ENCODE measurements at regions not wholly inside any gene's neighbourhood (a gene's known extent, or its start where the extent isn't known, plus 50 kb on each side); places are given as distances from the start of the nearest gene placed in this dataset.

DNA sequence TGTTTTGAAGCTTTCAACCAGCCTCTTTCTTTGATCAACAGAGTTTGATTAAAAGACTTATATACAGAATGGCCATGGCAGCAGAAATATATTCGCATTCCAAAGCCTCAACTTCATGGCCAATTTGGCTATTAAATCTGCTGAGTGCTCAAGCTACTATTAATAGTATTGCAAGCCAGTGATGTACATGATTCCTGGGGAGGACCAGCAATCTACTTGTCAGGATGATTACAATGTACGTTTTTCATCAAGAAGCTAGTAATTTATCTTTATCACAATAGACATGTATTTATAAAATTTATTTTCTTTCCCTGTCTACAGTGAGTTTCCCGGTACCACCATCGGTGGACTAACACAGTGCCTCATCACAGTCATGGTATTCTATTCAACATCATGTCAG, 515.5 kb downstream of the AMY1C start (continued):
- no peak for TF ChIP-seq NFYB (IDR thresholded peaks at IDR 0.05; ENCODE audit: insufficient read depth, low read depth, low read length)
- TF ChIP-seq, protein P1, sequence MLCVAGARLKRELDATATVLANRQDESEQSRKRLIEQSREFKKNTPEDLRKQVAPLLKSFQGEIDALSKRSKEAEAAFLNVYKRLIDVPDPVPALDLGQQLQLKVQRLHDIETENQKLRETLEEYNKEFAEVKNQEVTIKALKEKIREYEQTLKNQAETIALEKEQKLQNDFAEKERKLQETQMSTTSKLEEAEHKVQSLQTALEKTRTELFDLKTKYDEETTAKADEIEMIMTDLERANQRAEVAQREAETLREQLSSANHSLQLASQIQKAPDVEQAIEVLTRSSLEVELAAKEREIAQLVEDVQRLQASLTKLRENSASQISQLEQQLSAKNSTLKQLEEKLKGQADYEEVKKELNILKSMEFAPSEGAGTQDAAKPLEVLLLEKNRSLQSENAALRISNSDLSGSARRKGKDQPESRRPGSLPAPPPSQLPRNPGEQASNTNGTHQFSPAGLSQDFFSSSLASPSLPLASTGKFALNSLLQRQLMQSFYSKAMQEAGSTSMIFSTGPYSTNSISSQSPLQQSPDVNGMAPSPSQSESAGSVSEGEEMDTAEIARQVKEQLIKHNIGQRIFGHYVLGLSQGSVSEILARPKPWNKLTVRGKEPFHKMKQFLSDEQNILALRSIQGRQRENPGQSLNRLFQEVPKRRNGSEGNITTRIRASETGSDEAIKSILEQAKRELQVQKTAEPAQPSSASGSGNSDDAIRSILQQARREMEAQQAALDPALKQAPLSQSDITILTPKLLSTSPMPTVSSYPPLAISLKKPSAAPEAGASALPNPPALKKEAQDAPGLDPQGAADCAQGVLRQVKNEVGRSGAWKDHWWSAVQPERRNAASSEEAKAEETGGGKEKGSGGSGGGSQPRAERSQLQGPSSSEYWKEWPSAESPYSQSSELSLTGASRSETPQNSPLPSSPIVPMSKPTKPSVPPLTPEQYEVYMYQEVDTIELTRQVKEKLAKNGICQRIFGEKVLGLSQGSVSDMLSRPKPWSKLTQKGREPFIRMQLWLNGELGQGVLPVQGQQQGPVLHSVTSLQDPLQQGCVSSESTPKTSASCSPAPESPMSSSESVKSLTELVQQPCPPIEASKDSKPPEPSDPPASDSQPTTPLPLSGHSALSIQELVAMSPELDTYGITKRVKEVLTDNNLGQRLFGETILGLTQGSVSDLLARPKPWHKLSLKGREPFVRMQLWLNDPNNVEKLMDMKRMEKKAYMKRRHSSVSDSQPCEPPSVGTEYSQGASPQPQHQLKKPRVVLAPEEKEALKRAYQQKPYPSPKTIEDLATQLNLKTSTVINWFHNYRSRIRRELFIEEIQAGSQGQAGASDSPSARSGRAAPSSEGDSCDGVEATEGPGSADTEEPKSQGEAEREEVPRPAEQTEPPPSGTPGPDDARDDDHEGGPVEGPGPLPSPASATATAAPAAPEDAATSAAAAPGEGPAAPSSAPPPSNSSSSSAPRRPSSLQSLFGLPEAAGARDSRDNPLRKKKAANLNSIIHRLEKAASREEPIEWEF (IDR thresholded peaks at IDR 0.05; ENCODE audit: insufficient replicate concordance, low read depth, low read length), result no peak

DNA sequence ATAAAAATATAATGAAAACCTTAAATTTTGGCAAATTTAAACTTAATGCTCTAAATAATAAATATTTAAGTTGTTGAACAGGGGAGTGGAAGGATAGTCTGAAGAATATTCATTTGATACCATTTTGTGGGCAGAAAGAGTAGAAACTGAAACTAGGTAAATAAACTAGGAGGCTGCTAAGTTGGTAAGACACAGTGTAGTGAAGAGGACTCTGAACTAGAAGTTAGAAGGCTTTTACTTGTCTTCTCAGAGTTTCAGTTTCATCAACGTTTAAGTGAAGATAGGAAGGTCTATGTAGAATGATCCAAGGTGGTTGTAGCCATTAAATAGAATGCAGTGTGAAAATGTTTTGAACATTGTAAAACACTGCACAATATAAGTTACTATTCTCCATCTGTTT, 516.9 kb downstream of the AMY1C start:
- Histone ChIP-seq H3K36me3 (ENCODE audit: control insufficient read depth in 2 of 2, insufficient read depth in 2 of 2, low read length in 1 of 2) (no peaks in the 10 kb centered on the region), H2AFZ (ENCODE audit: control insufficient read depth, low read depth, low read length) (no peak overlapping the region), H4K20me1 (ENCODE audit: control insufficient read depth, insufficient read depth) (no peaks in the 10 kb centered on the region), H3K27ac (ENCODE audit: control insufficient read depth, insufficient read depth) (no peak overlapping the region), H3K4me3 (no peak overlapping the region), H3K9ac (ENCODE audit: control insufficient read depth, insufficient read depth, low read length) (no peak overlapping the region), H3K4me2 (ENCODE audit: control insufficient read depth, insufficient read depth) (no peak overlapping the region), H3K79me2 (ENCODE audit: control insufficient read depth, insufficient read depth, low read length) (no peaks in the 10 kb centered on the region), H3K4me1 (ENCODE audit: control insufficient read depth, insufficient read depth, low read length) (no peaks in the 10 kb centered on the region), H3K9me3 (replicated peaks; ENCODE audit: control insufficient read depth, insufficient read depth, low read length) (no peaks in the 10 kb centered on the region), H3K27me3 (replicated peaks in 1 of 2; ENCODE audit: control insufficient read depth in 2 of 2, insufficient read depth in 2 of 2, low read length in 1 of 2) (no peaks in the 10 kb centered on the region)
- intact Hi-C loops (cut with micrococcal nuclease; ENCODE audit: unreplicated experiment) (loop anchor here (5.0 kb wide), 1 partner anchor 319 kb away; no protein-coding TSS in a partner anchor), in situ Hi-C loops (cut with MboI) (no loop called here)
- ChIA-PET CTCF (no interaction called here), POLR2A (no interaction called here), RAD21 (ENCODE audit: unreplicated experiment) (no interaction called here), SMC1A (ENCODE audit: uncharacterized antibody, unreplicated experiment) (no interaction called here)
- ATAC-seq (peak; percentile 44), DNase-seq (ENCODE audit: low read depth, low spot score) (no peak), FAIRE-seq (no peak)
- no TSS peak for BruUV-seq (replicated peaks)
- WGBS (ENCODE audit: insufficient coverage, insufficient replicate concordance, low lambda C conversion rate, missing lambda C conversion rate), result 0% methylated on average over 1 of the region's 1 CpG
- TF ChIP-seq, protein P2, sequence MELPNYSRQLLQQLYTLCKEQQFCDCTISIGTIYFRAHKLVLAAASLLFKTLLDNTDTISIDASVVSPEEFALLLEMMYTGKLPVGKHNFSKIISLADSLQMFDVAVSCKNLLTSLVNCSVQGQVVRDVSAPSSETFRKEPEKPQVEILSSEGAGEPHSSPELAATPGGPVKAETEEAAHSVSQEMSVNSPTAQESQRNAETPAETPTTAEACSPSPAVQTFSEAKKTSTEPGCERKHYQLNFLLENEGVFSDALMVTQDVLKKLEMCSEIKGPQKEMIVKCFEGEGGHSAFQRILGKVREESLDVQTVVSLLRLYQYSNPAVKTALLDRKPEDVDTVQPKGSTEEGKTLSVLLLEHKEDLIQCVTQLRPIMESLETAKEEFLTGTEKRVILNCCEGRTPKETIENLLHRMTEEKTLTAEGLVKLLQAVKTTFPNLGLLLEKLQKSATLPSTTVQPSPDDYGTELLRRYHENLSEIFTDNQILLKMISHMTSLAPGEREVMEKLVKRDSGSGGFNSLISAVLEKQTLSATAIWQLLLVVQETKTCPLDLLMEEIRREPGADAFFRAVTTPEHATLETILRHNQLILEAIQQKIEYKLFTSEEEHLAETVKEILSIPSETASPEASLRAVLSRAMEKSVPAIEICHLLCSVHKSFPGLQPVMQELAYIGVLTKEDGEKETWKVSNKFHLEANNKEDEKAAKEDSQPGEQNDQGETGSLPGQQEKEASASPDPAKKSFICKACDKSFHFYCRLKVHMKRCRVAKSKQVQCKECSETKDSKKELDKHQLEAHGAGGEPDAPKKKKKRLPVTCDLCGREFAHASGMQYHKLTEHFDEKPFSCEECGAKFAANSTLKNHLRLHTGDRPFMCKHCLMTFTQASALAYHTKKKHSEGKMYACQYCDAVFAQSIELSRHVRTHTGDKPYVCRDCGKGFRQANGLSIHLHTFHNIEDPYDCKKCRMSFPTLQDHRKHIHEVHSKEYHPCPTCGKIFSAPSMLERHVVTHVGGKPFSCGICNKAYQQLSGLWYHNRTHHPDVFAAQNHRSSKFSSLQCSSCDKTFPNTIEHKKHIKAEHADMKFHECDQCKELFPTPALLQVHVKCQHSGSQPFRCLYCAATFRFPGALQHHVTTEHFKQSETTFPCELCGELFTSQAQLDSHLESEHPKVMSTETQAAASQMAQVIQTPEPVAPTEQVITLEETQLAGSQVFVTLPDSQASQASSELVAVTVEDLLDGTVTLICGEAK (IDR thresholded peaks at IDR 0.05; ENCODE audit: borderline replicate concordance), result no peak
- TF ChIP-seq CHD2 (IDR thresholded peaks at IDR 0.05; ENCODE audit: borderline replicate concordance, low read depth, low read length), result no peak
- TF ChIP-seq TCF7 (IDR thresholded peaks at IDR 0.05; ENCODE audit: borderline replicate concordance), result no peak
- TF ChIP-seq, protein P3, sequence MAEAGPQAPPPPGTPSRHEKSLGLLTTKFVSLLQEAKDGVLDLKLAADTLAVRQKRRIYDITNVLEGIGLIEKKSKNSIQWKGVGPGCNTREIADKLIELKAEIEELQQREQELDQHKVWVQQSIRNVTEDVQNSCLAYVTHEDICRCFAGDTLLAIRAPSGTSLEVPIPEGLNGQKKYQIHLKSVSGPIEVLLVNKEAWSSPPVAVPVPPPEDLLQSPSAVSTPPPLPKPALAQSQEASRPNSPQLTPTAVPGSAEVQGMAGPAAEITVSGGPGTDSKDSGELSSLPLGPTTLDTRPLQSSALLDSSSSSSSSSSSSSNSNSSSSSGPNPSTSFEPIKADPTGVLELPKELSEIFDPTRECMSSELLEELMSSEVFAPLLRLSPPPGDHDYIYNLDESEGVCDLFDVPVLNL (IDR thresholded peaks at IDR 0.05; ENCODE audit: low read depth, low read length), result no peak
- TF ChIP-seq WRNIP1 (IDR thresholded peaks at IDR 0.05; ENCODE audit: borderline replicate concordance, low read depth, low read length), result no peak
- no peak for TF ChIP-seq GABPA (IDR thresholded peaks at IDR 0.05; ENCODE audit: low read depth)
- TF ChIP-seq ESRRA (IDR thresholded peaks at IDR 0.05; ENCODE audit: low read length), result no peak
- no peak for TF ChIP-seq MXI1 (IDR thresholded peaks at IDR 0.05; ENCODE audit: low read depth, low read length)
- no peak for TF ChIP-seq MYB (IDR thresholded peaks at IDR 0.05; ENCODE audit: borderline replicate concordance, low read depth, low read length)
- TF ChIP-seq CBX5 (IDR thresholded peaks at IDR 0.05; ENCODE audit: low read depth), result no peak
- TF ChIP-seq TAF1 (IDR thresholded peaks at IDR 0.05; ENCODE audit: borderline replicate concordance, low read depth, low read length), result no peak

Data from GM12878 (cell line).